ENCODE measurements at regions not wholly inside any gene's neighbourhood (a gene's known extent, or its start where the extent isn't known, plus 50 kb on each side); places are given as distances from the start of the nearest gene placed in this dataset.

DNA sequence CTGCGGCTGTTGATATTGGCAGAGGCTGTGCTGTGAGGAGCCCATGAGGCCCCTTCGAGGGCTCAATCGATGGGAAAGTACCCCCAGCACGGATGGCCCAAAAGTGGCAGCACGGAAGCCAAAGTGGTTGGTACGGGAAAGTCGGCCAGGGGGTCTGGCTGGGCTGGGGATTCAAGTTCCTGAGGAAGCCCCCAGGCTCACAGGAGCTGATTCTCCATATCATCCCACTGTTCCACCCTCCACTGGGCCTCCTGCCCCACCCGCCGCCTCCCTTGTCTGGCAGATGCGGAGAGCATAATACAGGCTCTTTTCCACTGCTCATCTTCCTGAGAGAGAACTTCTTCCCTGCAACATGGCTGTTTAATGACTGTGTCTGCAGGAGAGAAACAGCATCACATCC lies 217.8 kb upstream of the CST7 start:
- ChIA-PET CTCF (interaction anchor here (0.6 kb wide), 1 partner anchor 16 kb away, joined by 5 read pairs; no protein-coding TSS in a partner anchor), POLR2A (no interaction called here)
- H3K4me3 ChIP-seq (ENCODE audit: low read depth in 2 of 2, low read length in 2 of 2): no peak overlapping the region
- in situ Hi-C loops (cut with HindIII; ENCODE audit: low pct_unique_long_range_greater_than_20kb, low sequenced_read_pairs) (no loop called here), intact Hi-C loops (cut with micrococcal nuclease; ENCODE audit: unreplicated experiment) (no loop called here)
- H3K27ac ChIP-seq (ENCODE audit: low read length): no peak overlapping the region
- no peaks in the 10 kb centered on the region for H3K9me3 ChIP-seq (ENCODE audit: control insufficient read depth, insufficient read depth, low read depth, low read length)
- no peaks in the 10 kb centered on the region for H3K36me3 ChIP-seq (ENCODE audit: control insufficient read depth, insufficient read depth, low read length)
- no peak for ATAC-seq
- no TSS peak for BruUV-seq (replicated peaks)
- no peaks in the 10 kb centered on the region; the same call in 1 of the 2 replicates for H3K27me3 ChIP-seq (ENCODE audit: control insufficient read depth, insufficient read depth, low read length)
- TF ChIP-seq, protein P1, sequence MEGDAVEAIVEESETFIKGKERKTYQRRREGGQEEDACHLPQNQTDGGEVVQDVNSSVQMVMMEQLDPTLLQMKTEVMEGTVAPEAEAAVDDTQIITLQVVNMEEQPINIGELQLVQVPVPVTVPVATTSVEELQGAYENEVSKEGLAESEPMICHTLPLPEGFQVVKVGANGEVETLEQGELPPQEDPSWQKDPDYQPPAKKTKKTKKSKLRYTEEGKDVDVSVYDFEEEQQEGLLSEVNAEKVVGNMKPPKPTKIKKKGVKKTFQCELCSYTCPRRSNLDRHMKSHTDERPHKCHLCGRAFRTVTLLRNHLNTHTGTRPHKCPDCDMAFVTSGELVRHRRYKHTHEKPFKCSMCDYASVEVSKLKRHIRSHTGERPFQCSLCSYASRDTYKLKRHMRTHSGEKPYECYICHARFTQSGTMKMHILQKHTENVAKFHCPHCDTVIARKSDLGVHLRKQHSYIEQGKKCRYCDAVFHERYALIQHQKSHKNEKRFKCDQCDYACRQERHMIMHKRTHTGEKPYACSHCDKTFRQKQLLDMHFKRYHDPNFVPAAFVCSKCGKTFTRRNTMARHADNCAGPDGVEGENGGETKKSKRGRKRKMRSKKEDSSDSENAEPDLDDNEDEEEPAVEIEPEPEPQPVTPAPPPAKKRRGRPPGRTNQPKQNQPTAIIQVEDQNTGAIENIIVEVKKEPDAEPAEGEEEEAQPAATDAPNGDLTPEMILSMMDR (IDR thresholded peaks at IDR 0.05): no peak
- no peak for TF ChIP-seq POLR2AphosphoS5 (IDR thresholded peaks at IDR 0.05; ENCODE audit: low read depth, low read length)
- TF ChIP-seq SIN3A (IDR thresholded peaks at IDR 0.05; ENCODE audit: borderline replicate concordance, insufficient read depth, low read depth, low read length): no peak
- TF ChIP-seq TCF7L2 (IDR thresholded peaks at IDR 0.05; ENCODE audit: low read depth, low read length): no peak
- TF ChIP-seq REST (IDR thresholded peaks at IDR 0.05; ENCODE audit: insufficient read depth in 1 of 2, low read depth in 2 of 2, low read length in 1 of 2): no peak
- H3K4me1 ChIP-seq (ENCODE audit: control insufficient read depth, insufficient read depth, low read length): no peaks in the 10 kb centered on the region
- DNase-seq (ENCODE audit: low read depth, low spot score): no peak

DNA sequence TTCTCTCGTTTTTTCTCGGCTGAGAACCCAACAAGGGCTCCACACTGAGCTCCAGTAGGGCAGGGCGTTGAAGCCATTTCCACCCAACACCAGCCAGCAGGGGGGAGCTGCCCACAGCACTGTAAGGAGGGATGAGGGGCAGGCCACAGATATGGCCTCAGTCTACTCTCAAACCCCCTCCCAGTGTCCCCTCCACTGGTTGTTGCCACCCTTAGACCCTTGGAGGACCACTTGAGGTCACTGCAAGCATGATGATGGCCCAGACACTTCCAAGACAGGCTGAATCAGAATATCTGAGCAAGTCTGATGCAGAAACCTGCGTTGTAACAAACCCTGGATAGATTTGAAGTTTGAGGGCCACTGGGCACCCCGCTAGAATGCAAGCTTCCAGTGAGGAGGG lies 217.0 kb upstream of the CST7 start:
- Histone ChIP-seq H3K4me3 (ENCODE audit: low read depth in 2 of 2, low read length in 2 of 2) (no peak overlapping the region), H3K4me1 (ENCODE audit: control insufficient read depth, insufficient read depth, low read length) (no peaks in the 10 kb centered on the region), H3K36me3 (ENCODE audit: control insufficient read depth, insufficient read depth, low read length) (no peaks in the 10 kb centered on the region), H3K27ac (ENCODE audit: low read length) (no peak overlapping the region), H3K27me3 (ENCODE audit: control insufficient read depth, insufficient read depth, low read length) (no peaks in the 10 kb centered on the region; the same call in 1 of the 2 replicates), H3K9me3 (ENCODE audit: control insufficient read depth, insufficient read depth, low read depth, low read length) (no peaks in the 10 kb centered on the region)
- POLR2A ChIA-PET: no interaction called here
- CTCF ChIA-PET: interaction anchor here (0.6 kb wide), 1 partner anchor 17 kb away, joined by 5 read pairs; no protein-coding TSS in a partner anchor
- in situ Hi-C loops (cut with HindIII; ENCODE audit: low pct_unique_long_range_greater_than_20kb, low sequenced_read_pairs) (no loop called here), intact Hi-C loops (cut with micrococcal nuclease; ENCODE audit: unreplicated experiment) (no loop called here)
- BruUV-seq (replicated peaks): no TSS peak
- no peak for ATAC-seq
- TF ChIP-seq TCF7L2 (IDR thresholded peaks at IDR 0.05; ENCODE audit: low read depth, low read length): no peak
- no peak for TF ChIP-seq POLR2AphosphoS5 (IDR thresholded peaks at IDR 0.05; ENCODE audit: low read depth, low read length)
- TF ChIP-seq, protein P1 (IDR thresholded peaks at IDR 0.05): no peak
- TF ChIP-seq SIN3A (IDR thresholded peaks at IDR 0.05; ENCODE audit: borderline replicate concordance, insufficient read depth, low read depth, low read length): no peak
- TF ChIP-seq REST (IDR thresholded peaks at IDR 0.05; ENCODE audit: insufficient read depth in 1 of 2, low read depth in 2 of 2, low read length in 1 of 2): no peak
- DNase-seq (ENCODE audit: low read depth, low spot score): no peak
